Duodenal mucosa (tissue), 2 donors: ENCODE measurements at regions not wholly inside any gene's neighbourhood (a gene's known extent, or its start where the extent isn't known, plus 50 kb on each side); places are given as distances from the start of the nearest gene placed in this dataset.

Experiments
- H3K27ac ChIP-seq: one replicate; pipeline ENCODE4 v1.7.0; 2013; ENCODE audit warnings: low read depth, low read length
- H3K27me3 ChIP-seq, 2 donors: one replicate each; pipeline ENCODE4 v1.7.0; 2013; ENCODE audit warnings: low read length in 2 of 2, control low read depth in 1 of 2; ENCODE audit not compliant: insufficient read depth in 2 of 2, control insufficient read depth in 1 of 2
- H3K36me3 ChIP-seq, 2 donors: one replicate each; pipeline ENCODE4 v1.7.0; 2013; ENCODE audit warnings: low read length in 2 of 2, control low read depth in 1 of 2; ENCODE audit not compliant: insufficient read depth in 2 of 2, control insufficient read depth in 1 of 2
- H3K4me1 ChIP-seq, 2 donors: one replicate each; pipeline ENCODE4 v1.7.0; 2013; ENCODE audit warnings: low read length in 2 of 2, control low read depth in 1 of 2; ENCODE audit not compliant: insufficient read depth in 2 of 2, control insufficient read depth in 1 of 2
- H3K4me3 ChIP-seq, 2 donors: one replicate each; pipeline ENCODE4 v1.7.0; 2013; ENCODE audit warnings: low read length in 2 of 2, low read depth in 1 of 2
- H3K9ac ChIP-seq, 2 donors: one replicate each; pipeline ENCODE4 v1.7.0; 2013; ENCODE audit warnings: low read length in 2 of 2, low read depth in 1 of 2
- H3K9me3 ChIP-seq, 2 donors: one replicate each; pipeline ENCODE4 v1.7.0; 2013; ENCODE audit warnings: low read length in 2 of 2, control low read depth in 1 of 2; ENCODE audit not compliant: control insufficient read depth in 1 of 2

DNA sequence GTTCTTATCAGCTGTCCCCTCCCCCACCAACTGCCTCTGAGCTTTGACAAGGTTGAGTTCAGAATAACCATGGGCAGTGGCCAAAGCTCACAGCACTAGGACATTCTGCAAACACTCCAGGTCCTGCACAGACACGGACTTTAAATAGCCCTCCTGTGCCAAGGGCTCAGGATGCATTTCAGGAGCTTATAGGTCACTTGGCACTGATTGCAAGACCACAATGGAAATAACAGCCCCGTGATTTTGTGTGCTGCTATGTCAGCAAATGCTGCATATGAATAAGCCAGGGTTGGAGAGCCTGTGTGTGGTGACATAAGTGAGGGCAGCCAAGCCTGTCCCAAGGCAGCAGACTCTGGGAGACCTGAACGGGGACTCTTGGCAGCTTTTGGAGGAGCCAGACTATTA is 150.7 kb downstream of the DMRT2 start:
- Histone ChIP-seq H3K36me3 (no peaks in the 10 kb centered on the region), H3K9ac (no peak overlapping the region), H3K4me1 (no peaks in the 10 kb centered on the region), H3K27ac (no peak overlapping the region), H3K27me3 (no peaks in the 10 kb centered on the region), H3K4me3 (no peak overlapping the region), H3K9me3 (peaks cover 0 to 3% of the 10 kb centered on the region in 2 donors)

DNA sequence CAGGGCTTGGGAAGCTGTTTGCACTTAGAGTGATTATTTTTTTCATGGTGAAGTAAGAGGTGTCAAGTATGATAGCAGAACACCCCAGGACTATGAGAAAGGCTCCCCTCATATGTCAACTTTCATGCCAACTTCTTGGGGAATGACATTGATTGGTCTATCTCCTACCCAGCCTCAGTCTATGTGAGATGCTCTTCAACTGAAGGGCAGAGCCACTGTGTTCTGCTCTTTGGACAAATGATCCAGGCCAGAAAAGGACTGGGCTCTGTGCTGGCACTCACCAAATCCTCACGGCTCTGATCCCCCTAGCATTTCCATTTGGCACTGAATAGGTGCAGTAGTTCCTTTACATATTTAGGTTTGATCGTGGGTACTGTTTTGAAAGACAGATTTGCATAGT is 151.1 kb downstream of the DMRT2 start:
- H3K4me3 ChIP-seq: no peak overlapping the region
- peaks cover 0 to under 1% of the 10 kb centered on the region in 2 donors for H3K9me3 ChIP-seq
- H3K4me1 ChIP-seq: no peaks in the 10 kb centered on the region
- no peak overlapping the region for H3K27ac ChIP-seq
- H3K27me3 ChIP-seq: no peaks in the 10 kb centered on the region
- no peak overlapping the region for H3K9ac ChIP-seq
- H3K36me3 ChIP-seq: no peaks in the 10 kb centered on the region

DNA sequence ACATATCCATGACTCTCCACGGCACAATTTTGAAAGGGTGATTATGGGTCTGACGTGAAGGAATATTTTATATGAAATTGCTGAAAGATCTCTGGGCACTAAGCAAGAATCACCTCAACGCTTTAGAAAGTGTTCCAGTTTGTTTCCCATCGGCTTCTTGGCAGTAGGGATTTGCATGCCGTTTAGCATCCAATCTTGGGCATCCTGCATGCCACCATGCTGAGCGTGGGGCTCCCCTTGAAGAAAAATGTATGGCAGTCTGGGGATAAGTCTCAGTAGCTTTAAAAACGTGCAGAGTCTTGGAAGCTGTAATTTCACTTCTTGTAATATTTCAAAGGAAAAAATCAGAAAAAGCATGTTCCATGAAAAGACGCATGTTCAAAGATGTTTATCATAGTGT is 151.7 kb downstream of the DMRT2 start:
- Histone ChIP-seq H3K4me1 (no peaks in the 10 kb centered on the region), H3K4me3 (no peak overlapping the region), H3K27ac (no peak overlapping the region), H3K36me3 (no peaks in the 10 kb centered on the region), H3K9me3 (no peaks in the 10 kb centered on the region), H3K27me3 (no peaks in the 10 kb centered on the region), H3K9ac (no peak overlapping the region)

DNA sequence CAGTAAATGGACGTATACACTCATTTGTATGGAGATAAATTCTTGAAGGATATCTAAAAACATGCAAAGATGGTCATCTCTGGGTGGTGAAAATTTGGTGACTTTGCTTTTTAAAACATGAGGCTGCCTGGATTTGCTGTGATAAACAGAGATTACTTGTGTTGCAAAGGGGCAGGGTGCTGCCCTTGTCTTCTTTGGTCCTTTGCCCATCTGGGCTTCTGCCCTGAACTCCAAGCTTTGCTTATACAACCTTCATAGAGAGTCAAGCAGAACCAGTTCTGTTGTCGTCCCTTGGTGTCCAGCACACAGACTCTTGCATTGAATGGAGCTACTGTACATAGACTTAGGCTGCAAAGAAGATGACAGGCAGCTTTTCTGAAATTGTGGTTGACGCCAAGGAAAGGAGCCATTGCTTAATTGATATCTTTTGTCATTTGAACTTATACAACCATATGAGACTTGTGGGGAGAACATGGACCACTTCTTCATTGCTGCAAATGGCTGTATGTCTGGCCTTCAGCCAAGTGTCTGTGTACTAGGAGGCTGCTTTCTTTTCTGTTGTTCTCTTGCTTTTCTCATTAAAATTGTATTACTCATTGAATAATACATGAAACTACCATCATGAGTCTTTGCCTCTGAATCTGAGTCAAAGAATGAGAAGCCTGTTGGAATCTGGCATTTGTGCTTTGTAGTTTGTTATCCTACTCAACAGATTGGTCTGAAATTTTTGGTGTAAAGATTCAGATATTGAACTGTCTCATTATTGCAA is 152.5 kb downstream of the DMRT2 start:
- Histone ChIP-seq H3K27me3 (no peaks in the 10 kb centered on the region), H3K27ac (no peak overlapping the region), H3K9ac (no peak overlapping the region), H3K9me3 (no peaks in the 10 kb centered on the region), H3K4me1 (no peaks in the 10 kb centered on the region), H3K4me3 (no peak overlapping the region), H3K36me3 (no peaks in the 10 kb centered on the region)

DNA sequence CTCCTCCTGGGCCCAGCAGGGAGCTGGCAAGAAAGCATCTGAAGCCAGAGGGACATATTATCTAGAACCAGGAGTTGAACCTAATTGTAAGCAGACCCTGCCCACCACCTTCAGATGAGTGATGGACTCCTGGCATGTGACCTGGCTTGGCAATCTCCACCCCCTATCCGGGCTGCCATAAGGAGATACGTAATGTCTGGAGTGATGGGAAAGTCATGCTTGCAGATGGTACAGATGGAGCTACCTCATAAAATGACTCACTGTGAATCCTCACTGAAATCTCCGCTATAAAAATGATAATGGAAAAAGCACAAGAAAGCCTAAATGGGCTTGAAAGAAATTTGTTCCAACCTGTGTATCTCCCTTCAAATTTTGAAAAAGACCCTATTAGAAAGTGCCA is 157.5 kb downstream of the DMRT2 start:
- Histone ChIP-seq H3K4me3 (no peak overlapping the region), H3K9ac (no peak overlapping the region), H3K4me1 (no peaks in the 10 kb centered on the region), H3K36me3 (no peaks in the 10 kb centered on the region), H3K27ac (no peak overlapping the region), H3K27me3 (no peaks in the 10 kb centered on the region), H3K9me3 (peaks cover 0 to 7% of the 10 kb centered on the region in 2 donors)

DNA sequence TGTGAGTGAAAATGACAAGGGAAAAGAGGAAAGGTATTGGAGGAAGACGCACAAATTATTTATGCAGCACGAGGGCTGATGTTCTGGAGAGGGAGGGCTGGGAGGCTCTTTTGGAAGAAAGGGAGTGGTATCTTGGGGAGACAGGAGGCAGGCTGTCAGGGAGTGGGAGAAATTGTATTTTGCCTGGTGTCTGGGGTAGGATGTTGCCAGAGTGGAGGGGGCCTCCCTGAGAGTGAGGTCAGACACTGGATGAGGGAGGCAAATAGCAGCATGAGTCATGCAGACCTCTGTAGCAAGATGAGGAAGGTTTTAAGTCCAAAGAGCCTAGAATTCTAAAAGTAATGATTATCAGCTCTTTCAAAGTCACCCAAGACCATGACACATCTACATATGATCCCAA is 158.0 kb downstream of the DMRT2 start:
- Histone ChIP-seq H3K36me3 (no peaks in the 10 kb centered on the region), H3K27ac (no peak overlapping the region), H3K9ac (no peak overlapping the region), H3K4me1 (no peaks in the 10 kb centered on the region), H3K27me3 (no peaks in the 10 kb centered on the region), H3K4me3 (no peak overlapping the region), H3K9me3 (peaks cover 0 to 7% of the 10 kb centered on the region in 2 donors)

DNA sequence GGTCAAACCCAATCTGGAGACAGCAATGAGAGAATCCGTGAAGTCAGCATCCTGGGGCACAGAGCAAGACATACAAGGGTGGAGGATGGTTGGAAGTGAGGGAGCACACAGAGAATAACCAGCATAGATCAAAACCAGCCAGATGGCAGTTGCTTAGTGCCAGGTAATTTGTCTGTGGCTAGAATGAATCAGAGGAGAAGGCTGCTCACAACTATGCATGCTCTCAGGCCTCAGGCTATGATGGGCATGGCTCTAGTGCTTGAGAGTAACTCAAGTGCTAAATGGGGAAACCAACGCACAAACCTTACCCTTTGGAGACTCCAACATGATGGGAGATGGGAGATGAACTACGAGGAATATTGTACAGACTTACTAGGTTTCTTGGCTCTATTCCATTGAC is 160.8 kb downstream of the DMRT2 start:
- no peak overlapping the region for H3K9ac ChIP-seq
- H3K27ac ChIP-seq: no peak overlapping the region
- H3K27me3 ChIP-seq: no peaks in the 10 kb centered on the region
- no peaks in the 10 kb centered on the region for H3K4me1 ChIP-seq
- H3K9me3 ChIP-seq: peaks cover 0 to 7% of the 10 kb centered on the region in 2 donors
- no peaks in the 10 kb centered on the region for H3K36me3 ChIP-seq
- H3K4me3 ChIP-seq: no peak overlapping the region

DNA sequence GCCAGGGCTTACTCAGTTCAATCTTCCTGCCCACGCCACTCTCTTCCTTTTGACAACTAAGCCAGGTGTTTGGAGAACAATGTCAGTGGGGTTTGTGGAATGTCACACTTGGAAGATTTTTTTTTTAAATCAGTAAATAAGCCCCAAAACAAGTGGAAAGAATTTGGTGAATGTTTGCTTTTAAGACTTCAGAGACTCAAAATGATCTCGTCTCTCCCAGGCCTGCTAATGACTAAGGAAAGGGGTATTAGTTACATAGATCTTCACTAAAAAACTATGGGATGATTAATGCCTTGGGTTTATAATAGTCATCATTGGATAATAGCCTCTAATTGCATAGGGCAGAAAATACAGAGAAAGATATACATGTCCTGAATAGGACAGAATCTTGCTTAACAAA is 166.4 kb downstream of the DMRT2 start:
- no peaks in the 10 kb centered on the region for H3K4me1 ChIP-seq
- no peaks in the 10 kb centered on the region for H3K36me3 ChIP-seq
- no peak overlapping the region for H3K4me3 ChIP-seq
- no peaks in the 10 kb centered on the region for H3K9me3 ChIP-seq
- no peaks in the 10 kb centered on the region for H3K27me3 ChIP-seq
- H3K9ac ChIP-seq: no peak overlapping the region
- no peak overlapping the region for H3K27ac ChIP-seq

DNA sequence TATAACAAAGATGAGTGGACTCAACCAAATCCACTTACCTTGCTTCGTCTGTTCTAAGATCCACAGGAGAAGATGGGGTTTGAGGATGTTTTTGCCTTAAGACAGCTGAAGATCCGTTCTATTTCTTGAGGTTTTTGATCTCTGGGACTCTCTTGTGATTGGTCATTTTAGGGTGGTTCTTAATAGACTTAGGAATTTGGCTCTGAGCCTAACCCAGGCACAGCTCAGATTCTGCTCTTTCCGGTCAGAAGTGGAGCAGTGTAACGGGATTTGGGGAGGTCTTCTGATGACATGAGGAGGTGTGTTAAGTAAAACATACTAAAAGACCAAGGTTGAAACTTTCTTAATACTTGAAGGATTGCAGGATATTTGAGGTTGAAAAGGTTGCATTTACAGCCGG is 166.9 kb downstream of the DMRT2 start:
- H3K9ac ChIP-seq: no peak overlapping the region
- no peak overlapping the region for H3K27ac ChIP-seq
- H3K36me3 ChIP-seq: no peaks in the 10 kb centered on the region
- H3K27me3 ChIP-seq: no peaks in the 10 kb centered on the region
- H3K4me1 ChIP-seq: no peaks in the 10 kb centered on the region
- no peak overlapping the region for H3K4me3 ChIP-seq
- H3K9me3 ChIP-seq: no peaks in the 10 kb centered on the region

DNA sequence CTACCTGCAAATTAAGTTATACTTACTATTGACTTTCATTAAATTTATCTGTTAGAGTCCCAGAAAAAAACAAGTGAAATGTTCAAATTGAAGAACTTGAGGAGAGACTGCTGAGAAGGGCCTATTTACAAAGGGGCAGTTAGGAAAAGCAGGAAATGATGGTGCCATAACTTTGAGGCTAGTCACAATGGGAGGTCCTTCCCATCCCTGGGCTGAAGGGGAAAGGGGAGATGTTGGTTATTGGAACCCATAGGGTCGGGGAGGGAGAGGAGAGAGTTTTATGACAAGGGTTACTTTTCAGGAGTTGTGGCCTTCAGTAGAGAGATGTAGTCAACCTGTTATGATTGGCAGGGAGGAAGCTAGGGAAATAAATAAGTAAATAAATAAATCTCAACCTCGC is 169.1 kb downstream of the DMRT2 start:
- Histone ChIP-seq H3K9me3 (no peaks in the 10 kb centered on the region), H3K36me3 (no peaks in the 10 kb centered on the region), H3K27ac (no peak overlapping the region), H3K4me3 (no peak overlapping the region), H3K4me1 (no peaks in the 10 kb centered on the region), H3K27me3 (no peaks in the 10 kb centered on the region), H3K9ac (no peak overlapping the region)
